ENCODE measurements at regions not wholly inside any gene's neighbourhood (a gene's known extent, or its start where the extent isn't known, plus 50 kb on each side); places are given as distances from the start of the nearest gene placed in this dataset.

GRCh38 chr2:194166818-194167217 lies 1490.2 kb upstream of the SLC39A10 start:
- TF ChIP-seq ZNF784 (CRISPR knock-in tag; IDR thresholded peaks at IDR 0.05; ENCODE audit: borderline replicate concordance) (no peak), ZBTB7A (CRISPR knock-in tag; IDR thresholded peaks at IDR 0.05) (no peak), ZBTB2 (CRISPR knock-in tag; IDR thresholded peaks at IDR 0.05; ENCODE audit: low read depth) (no peak), PBX3 (CRISPR knock-in tag; IDR thresholded peaks at IDR 0.05; ENCODE audit: borderline replicate concordance) (no peak)
